Stimulated activated CD8-positive, alpha-beta memory T cell treated with anti-CD3 and anti-CD28 coated beads, Interleukin-12 subunit alpha, Interleukin-12 subunit beta, amount 100 ng/mL, for 24 hours (primary cell): ENCODE measurements at regions not wholly inside any gene's neighbourhood (a gene's known extent, or its start where the extent isn't known, plus 50 kb on each side); places are given as distances from the start of the nearest gene placed in this dataset.
"Not testable (repeated sequence)": the region's sequence is repeated elsewhere in the genome, so short reads cannot be mapped to it uniquely, and the experiment has no call there.

Experiments used
- DNase-seq: peaks from one replicate; pipeline ENCODE4 v3.0.0-alpha.2; 2020; ENCODE audit errors: extremely low read depth

DNA sequence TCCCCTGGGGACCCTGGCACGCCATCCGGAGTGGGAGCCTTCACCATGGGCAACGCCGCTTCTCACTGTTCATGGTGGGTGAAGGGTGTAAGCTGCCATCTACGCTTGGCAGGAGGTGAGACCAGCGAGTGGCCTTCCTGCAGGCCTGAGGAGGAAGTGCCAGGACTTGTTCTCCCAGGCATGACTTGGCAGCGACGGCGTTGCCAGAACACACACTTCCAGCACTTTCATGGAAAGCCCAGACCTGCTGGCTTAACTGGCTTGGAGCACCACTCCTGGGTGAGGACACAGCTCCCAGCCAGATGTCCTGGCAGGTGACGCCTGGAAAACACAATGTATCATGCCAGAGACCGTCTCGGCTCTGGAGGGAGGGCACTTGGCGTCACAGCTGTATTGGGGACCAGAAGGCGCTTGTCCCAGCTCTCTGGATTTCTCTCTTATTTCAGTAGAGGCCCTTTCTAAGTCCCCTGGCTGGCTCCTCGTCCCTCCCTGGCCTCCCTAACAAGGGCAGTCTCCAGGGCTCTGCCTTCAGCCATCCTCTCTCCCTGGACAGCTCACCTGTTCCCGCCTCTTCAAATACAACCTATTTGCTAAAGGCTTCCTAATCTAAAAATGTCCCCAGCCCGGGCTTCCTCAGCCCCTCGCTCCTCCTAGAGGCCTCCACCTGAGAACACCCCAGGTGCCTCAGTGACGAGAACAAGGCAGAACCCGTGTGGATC is 188.3 kb downstream of the OLFM1 start:
- no peak for DNase-seq

DNA sequence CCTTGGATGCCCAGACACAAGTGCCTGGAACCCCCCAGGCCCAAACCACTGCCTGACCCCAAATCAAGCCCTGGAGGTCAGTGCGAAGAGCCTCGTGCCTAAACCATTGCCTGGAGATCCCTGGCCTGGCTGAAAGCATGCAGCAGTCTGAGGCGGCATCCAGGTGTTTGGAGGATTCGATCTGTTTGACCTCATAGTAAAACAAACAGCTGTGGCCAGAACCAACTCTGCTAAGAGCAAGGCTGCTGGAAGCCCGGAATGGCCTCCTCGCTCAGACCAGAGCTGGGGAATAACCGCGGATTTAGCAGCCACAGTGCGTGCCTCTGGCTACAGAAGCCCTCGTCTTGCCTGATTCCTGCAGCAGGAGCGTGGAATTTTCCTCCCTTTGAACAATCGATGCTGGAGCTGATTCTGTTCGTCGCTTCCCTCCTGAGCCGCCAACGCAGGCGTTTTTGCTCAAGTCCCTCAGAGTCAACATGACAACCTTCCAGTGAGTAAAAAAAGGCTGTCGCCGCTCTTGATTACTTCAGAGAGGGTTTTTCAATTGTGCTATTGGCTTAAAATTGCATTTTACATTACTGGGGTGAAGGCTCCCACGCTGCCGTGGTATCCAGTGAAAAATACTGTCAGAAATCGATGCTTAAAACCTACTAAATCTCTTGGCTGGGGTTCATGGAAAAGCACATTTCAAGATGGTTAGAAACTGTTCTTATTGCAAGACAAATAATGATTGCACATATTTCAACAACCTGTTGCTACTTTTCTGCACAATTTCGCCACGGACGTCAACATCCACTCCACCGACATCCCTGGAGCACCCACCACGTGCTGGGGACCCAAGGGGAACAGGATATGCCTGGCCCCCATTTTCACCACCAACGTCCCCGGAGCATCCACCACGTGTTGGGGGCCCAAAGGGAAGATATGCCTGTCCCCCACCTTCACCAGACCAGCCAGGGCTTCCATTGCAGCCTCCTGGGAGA is 190.0 kb downstream of the OLFM1 start:
- no peak for DNase-seq

- no peak for DNase-seq
Measured at GRCh38 chr9:135278586-135278985, 191.1 kb downstream of the OLFM1 start.

DNA sequence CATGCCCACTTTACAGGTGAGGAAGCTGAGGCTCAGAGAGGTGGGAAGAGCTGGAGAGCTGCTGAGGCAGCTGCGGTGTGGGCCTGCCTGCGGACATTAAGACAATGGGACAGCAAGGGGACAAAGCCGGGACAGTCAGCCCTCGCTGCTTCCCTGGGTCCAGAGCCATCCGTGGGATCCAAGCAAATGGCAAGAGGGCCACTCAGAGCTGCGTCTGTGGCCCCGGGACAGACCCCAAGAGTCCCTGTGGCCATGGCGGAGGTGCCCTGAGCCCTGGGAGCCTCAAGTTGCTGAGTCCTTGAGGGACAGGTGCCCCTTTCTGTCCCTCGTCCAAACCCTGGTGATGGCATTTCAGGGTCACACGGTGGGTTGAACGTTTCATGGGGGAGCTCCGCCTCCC is 191.9 kb downstream of the OLFM1 start:
- no peak for DNase-seq

- no peak for DNase-seq
Measured at GRCh38 chr9:135279834-135280393, 192.4 kb downstream of the OLFM1 start.

DNA sequence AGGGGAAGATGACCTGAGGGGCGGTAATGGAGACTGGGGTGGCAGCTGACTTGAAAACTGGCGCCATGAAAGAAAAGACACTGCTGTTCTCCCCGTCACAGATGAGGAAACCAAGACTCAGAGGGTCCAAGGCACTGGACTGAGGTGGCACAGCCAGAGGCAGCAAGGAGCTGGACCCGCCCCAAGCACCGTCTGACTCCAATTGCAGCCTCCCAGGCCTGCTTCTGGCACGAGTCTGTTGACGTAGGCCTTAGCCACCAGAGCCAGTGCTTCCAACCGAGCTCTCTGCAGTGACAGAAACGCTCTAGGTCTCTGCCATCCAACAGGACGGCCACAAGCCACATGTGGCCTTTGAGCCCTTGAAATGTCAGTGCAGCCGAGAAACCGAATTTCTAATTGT is 193.2 kb downstream of the OLFM1 start:
- no peak for DNase-seq

DNA sequence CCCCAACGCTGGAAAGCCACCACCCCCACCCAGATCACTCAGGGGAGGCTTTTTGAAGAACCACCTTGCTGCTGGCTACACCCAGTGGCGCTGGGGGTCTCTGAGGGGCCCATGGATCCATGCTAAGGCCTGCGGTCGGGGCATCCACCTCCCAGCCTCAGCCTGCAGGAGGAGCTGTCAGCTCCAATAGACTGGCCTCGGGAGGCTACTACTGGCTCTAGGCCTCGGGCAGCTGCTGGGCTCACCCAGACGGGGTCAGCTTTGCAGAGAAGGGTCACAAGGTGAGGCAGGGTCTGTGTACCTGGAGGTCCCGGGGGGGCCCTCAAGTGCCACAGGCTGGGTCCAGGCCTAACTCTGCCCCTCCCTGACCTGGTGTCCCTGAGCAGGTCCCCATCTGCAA is 193.7 kb downstream of the OLFM1 start:
- no peak for DNase-seq

DNA sequence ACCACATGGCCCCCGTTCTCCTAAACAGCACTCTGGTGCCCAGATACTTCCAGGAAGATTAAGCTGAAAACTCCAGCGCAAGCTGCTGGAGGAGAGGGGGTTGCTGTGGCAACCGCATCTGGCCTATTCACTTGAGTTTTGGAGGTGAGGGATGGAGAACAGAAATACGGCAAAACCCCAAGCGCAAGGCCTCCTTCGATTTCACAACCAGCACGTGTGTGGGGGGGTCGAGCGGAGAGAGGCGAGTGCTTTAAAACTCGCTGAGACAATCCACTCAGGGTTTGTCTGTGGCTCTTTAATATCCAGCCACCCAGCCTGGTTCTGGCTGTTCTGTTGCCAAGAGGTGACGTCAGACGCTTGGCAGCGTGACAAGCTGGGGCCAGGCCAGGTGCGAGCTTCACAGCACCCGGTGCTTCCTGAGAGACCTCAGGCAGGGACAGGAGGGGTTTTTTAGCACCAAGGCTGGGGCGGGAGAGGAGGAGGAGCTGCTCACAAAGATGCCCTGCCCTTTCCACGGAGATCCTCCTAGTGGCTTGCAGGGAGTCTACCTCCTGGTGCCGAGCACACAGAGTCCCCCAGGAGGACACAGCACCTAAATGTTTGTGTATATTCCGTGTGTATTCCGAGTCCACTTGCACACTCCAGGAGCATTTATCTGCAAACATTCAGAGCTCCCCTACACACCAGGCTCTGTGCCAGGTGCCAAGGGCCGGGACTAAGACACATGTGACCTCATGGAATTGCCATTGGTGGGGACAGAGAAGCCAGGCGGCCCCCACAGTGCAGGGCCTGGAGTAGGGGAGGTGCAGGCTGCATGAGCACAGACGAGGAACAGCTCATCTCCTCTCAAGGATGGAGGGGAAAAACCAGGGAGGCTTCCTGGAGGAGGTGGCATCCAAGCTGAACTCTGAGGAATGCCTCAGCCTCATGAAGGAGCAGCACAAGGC is 194.6 kb downstream of the OLFM1 start:
- DNase-seq: no peak

DNA sequence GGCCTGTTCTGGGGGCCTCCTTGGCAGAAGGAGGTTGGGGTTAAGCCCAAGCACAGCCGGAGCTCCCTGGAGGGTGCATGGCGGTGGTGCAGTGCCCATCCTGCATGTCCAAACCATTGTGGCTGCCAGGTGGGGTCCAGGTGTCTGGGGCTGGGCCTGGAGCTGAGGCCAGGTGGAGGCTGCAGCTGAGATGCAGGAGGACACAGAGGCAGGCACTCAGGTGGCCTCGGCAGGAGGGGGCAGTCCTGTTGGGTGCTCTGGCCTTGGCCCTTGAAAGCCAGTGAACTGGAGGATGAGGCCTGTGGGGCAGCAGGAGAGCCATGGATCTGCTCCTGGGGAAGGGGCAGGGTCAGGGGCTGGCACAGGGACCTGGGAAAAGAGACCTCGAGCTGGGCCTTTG is 195.3 kb downstream of the OLFM1 start:
- no peak for DNase-seq

GRCh38 chr9:135283671-135284070 is 195.9 kb upstream of the PPP1R26 start:
- no peak for DNase-seq

DNA sequence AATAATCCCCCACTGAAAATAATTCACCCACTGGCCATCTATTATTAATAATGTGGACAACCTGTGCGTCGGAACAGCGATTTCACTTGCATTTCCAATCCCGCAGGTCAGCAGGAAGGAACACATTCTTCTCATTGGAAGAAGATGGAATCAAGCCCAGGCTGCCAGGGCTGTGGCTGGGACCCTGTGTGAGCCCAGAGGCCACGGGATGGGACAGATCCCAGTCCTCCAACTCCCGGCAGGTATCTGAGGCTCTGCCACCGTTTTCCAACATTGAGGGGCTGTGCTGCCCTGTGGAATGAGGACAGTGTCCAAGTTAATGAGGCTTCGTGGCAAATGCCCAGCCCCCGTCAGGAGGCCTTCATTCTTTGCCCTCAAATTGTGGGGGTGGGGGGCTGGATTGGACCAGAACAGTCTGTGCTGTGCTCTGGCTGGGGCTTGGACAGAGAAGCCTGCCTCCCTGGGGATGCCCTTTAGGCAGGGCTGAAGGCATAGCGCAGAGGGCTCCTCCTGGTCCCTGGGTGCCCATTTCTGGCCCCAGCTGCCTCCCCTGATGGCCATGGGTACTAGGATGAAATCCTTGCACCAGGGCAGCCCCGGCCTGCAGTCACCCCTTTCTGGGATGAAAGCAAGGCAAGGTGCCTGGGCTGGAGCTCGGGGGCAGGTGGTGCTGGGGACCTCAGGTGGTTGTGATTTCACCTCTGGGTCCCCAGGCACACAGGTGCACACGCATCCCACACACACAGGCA is 195.0 kb upstream of the PPP1R26 start:
- no peak for DNase-seq

DNA sequence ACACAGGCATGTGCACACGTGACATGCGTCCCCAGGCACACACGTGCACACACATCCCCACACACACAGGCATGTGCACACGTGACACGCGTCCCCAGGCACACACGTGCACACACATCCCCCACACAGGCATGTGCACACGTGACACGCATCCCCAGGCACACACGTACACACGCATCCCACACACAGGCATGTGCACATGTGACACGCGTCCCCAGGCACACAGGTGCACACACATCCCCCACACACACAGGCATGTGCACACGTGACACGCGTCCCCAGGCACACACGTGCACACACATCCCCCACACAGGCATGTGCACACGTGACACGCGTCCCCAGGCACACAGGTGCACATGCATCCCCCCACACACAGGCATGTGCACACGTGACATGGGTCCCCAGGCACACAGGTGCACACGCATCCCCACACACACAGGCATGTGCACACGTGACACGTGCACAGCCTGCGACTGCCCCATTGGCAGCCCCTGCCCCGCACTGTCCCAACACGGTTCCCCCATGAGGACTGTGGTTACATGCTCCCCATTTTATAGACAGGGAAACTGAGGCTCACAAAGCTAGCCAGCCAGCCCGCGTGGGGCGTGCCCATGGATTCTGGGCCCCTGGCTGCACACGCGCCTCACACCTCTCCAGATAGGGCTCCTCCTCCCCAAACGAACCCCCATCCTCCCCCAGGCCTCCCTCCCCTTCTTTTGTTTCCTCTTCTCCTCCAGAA is 193.2 kb upstream of the PPP1R26 start:
- DNase-seq: not testable (repeated sequence)

- no peak for DNase-seq
Measured at GRCh38 chr9:135286961-135287360, 192.6 kb upstream of the PPP1R26 start.

GRCh38 chr9:135287627-135288026 is 192.0 kb upstream of the PPP1R26 start:
- DNase-seq: no peak

DNA sequence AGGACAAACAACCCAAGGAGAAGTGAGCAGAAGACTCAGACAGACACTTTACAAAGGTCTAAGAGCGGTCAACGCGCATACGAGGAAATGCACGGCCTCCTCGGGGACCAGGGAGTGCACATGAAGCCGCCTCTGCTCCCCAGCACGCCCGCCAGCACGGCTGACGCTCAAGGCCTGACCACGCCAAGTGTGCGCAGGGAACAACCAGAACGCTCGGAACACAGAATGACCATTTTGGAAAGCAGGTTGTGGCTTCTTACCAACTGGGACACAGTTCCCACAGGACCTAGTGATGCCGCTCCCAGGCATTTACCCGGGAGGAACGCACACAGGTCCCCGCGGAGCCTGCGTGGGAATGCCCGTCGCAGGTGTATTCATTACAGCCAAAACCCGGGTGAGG is 191.5 kb upstream of the PPP1R26 start:
- DNase-seq: no peak

- DNase-seq: no peak
Measured at GRCh38 chr9:135289081-135289491, 190.5 kb upstream of the PPP1R26 start.

GRCh38 chr9:135290086-135290485 is 189.5 kb upstream of the PPP1R26 start:
- no peak for DNase-seq

DNA sequence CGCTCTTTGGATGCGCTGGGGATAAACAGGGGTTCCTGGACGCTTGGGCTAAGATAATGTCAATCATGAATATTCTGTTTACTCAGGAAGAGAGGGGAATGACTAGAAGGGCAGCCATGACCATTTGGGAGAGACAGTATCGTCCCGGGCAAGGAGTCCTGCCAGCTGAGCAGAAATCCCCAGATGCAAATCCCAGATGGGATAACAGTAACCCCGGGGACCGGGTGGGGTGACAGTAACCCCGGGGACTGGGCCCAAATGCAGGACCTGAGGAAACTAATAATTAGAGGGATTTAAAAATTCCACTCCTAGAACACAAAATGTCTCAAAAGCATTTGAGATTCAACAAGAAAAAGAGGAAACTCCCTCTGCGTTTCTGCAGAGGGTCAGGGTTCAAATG is 189.0 kb upstream of the PPP1R26 start:
- DNase-seq: no peak

DNA sequence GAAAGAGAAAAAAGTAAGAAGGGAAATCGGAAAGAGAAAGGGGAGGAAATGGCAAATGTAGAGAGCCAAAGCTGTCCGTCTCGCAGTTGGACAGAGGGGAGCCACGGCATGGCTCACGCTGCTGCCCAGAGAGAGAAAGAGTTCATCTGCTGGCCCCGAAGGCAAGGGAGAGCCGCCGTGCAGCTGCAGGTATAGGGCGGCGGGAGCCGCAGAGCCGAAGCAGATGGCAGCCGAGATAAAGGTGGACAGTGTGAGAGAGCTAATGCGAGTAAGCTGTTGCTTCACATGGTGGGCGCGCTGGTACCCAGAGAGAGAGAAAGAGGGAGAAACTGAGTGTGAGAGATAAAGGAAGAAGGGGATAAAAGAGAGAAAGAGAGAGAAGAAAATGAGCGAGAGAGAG is 188.4 kb upstream of the PPP1R26 start:
- DNase-seq: no peak

DNA sequence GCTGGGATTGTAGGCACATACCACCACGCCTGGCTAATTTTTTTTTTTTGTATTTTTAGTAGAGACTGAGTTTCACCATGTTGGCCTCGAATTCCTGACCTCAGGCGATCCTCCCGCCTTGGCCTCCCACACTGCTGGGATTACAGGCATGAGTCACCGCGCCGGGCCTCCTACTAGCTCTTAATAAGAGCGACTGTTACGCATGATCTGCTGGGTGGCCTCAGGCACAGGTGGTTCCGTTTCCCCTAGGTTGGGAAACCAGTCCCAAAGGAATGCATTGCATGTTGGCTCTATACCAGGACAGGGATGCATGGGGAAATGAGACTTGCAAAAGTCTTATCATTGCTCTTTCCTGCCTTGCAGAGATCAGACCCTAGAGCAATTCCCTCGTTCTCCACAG is 184.7 kb upstream of the PPP1R26 start:
- no peak for DNase-seq
